ELF-1 (cell line): ENCODE measurements at regions not wholly inside any gene's neighbourhood (a gene's known extent, or its start where the extent isn't known, plus 50 kb on each side); places are given as distances from the start of the nearest gene placed in this dataset.
"Not testable (repeated sequence)": the region's sequence is repeated elsewhere in the genome, so short reads cannot be mapped to it uniquely, and the experiment has no call there.

ENCODE experiments used
- DNase-seq: peaks from one replicate; pipeline ENCODE4 v3.0.0-alpha.2; 2016; ENCODE audit warnings: low read depth, low spot score

GRCh38 chr9:19875291-19875920 lies 86.6 kb upstream of the SLC24A2 start:
- DNase-seq: no peak

GRCh38 chr9:19873188-19873587 lies 84.4 kb upstream of the SLC24A2 start:
- DNase-seq: not testable (repeated sequence)

GRCh38 chr9:19870988-19871387 lies 82.2 kb upstream of the SLC24A2 start:
- DNase-seq: no peak

GRCh38 chr9:19840953-19841352 lies 52.1 kb upstream of the SLC24A2 start:
- no peak for DNase-seq
